ENCODE measurements at regions not wholly inside any gene's neighbourhood (a gene's known extent, or its start where the extent isn't known, plus 50 kb on each side); places are given as distances from the start of the nearest gene placed in this dataset.

GRCh38 chrX:46333550-46333949 lies 211.7 kb downstream of the ZNF674 start:
- TF ChIP-seq CTCF (IDR thresholded peaks at IDR 0.05; ENCODE audit: low read length), result no peak
- no peak for TF ChIP-seq EZH2 (IDR thresholded peaks at IDR 0.05; ENCODE audit: borderline replicate concordance, low read length)

All from OCI-LY1 (cell line).